ENCODE measurements at regions not wholly inside any gene's neighbourhood (a gene's known extent, or its start where the extent isn't known, plus 50 kb on each side); places are given as distances from the start of the nearest gene placed in this dataset.

GRCh38 chr16:74219706-74220105, 76.9 kb upstream of the PSMD7 start:
- H3K36me3 ChIP-seq: no peaks in the 10 kb centered on the region
- no peak for DNase-seq
- H3K27me3 ChIP-seq: no peaks in the 10 kb centered on the region; the same call in 1 of the 2 replicates
- no peaks in the 10 kb centered on the region for H3K4me1 ChIP-seq
- no peak overlapping the region for H3K4me3 ChIP-seq (ENCODE audit: low read depth, low read length)
- TF ChIP-seq, protein P1, sequence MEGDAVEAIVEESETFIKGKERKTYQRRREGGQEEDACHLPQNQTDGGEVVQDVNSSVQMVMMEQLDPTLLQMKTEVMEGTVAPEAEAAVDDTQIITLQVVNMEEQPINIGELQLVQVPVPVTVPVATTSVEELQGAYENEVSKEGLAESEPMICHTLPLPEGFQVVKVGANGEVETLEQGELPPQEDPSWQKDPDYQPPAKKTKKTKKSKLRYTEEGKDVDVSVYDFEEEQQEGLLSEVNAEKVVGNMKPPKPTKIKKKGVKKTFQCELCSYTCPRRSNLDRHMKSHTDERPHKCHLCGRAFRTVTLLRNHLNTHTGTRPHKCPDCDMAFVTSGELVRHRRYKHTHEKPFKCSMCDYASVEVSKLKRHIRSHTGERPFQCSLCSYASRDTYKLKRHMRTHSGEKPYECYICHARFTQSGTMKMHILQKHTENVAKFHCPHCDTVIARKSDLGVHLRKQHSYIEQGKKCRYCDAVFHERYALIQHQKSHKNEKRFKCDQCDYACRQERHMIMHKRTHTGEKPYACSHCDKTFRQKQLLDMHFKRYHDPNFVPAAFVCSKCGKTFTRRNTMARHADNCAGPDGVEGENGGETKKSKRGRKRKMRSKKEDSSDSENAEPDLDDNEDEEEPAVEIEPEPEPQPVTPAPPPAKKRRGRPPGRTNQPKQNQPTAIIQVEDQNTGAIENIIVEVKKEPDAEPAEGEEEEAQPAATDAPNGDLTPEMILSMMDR (IDR thresholded peaks at IDR 0.05; ENCODE audit: low read depth, low read length): no peak
- no peaks in the 10 kb centered on the region for H3K9me3 ChIP-seq

- Histone ChIP-seq H3K27me3 (no peaks in the 10 kb centered on the region; the same call in 1 of the 2 replicates), H3K9me3 (no peaks in the 10 kb centered on the region), H3K36me3 (no peaks in the 10 kb centered on the region), H3K4me3 (ENCODE audit: low read depth, low read length) (no peak overlapping the region), H3K4me1 (no peaks in the 10 kb centered on the region)
- no peak for DNase-seq
- TF ChIP-seq, protein P1 (IDR thresholded peaks at IDR 0.05; ENCODE audit: low read depth, low read length): no peak
Observed at GRCh38 chr16:74218871-74219270, 77.7 kb upstream of the PSMD7 start.

GRCh38 chr16:74216319-74216718, 80.3 kb upstream of the PSMD7 start:
- TF ChIP-seq, protein P1 (IDR thresholded peaks at IDR 0.05; ENCODE audit: low read depth, low read length): no peak
- Histone ChIP-seq H3K27me3 (no peaks in the 10 kb centered on the region; the same call in 1 of the 2 replicates), H3K4me1 (no peaks in the 10 kb centered on the region), H3K9me3 (no peaks in the 10 kb centered on the region), H3K4me3 (ENCODE audit: low read depth, low read length) (no peak overlapping the region), H3K36me3 (no peaks in the 10 kb centered on the region)
- DNase-seq: no peak

DNA sequence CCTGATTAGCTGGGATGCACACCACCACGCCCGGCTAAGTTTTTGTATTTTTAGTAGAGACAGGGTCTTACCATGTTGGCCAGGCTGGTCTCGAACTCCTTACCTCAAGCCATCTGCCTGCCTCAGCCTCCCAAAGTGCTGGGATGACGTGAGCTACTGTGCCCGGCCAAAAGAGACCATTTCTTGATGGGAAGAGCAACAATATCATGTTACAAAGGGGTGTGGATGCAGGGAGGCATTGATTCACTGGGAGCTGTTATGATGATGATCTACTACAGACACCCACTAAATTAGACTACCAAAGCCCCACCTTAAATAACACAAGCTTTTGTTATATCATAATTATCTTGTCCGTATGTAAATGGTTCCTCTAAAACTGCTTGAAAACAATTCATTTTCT, 81.4 kb upstream of the PSMD7 start:
- no peaks in the 10 kb centered on the region for H3K9me3 ChIP-seq
- H3K4me1 ChIP-seq: no peaks in the 10 kb centered on the region
- no peaks in the 10 kb centered on the region for H3K36me3 ChIP-seq
- no peak overlapping the region for H3K4me3 ChIP-seq (ENCODE audit: low read depth, low read length)
- no peaks in the 10 kb centered on the region; the same call in 1 of the 2 replicates for H3K27me3 ChIP-seq
- DNase-seq: no peak
- TF ChIP-seq, protein P1 (IDR thresholded peaks at IDR 0.05; ENCODE audit: low read depth, low read length): no peak

GRCh38 chr16:74213372-74213771, 83.2 kb upstream of the PSMD7 start:
- no peaks in the 10 kb centered on the region for H3K4me1 ChIP-seq
- TF ChIP-seq, protein P1 (IDR thresholded peaks at IDR 0.05; ENCODE audit: low read depth, low read length): no peak

DNA sequence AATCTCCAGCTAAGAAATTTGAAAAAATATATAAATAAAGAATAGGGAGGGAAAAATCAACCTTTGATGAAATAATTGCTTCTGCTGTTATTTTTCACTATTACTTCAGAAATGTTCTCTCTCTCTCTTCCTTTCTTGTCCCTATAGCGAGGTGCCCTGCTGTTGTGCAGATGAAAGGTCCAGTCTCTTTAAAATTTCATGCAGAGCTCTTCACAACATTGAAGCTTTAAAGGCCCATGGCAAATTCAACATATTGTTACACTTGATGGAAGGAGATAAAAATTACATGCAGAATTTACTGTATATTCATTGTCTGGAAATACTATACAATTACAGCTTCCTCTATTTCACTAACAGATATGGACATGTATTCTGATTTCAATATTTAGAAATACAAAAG, 86.4 kb upstream of the PSMD7 start:
- TF ChIP-seq, protein P1 (IDR thresholded peaks at IDR 0.05; ENCODE audit: low read depth, low read length): no peak
- Histone ChIP-seq H3K4me3 (ENCODE audit: low read depth, low read length) (no peak overlapping the region), H3K9me3 (no peaks in the 10 kb centered on the region), H3K36me3 (no peaks in the 10 kb centered on the region), H3K27me3 (no peaks in the 10 kb centered on the region), H3K4me1 (no peaks in the 10 kb centered on the region)
- no peak for DNase-seq

More at GRCh38 chr16:74213372-74213771, 83.2 kb upstream of the PSMD7 start:
- H3K4me3 ChIP-seq (ENCODE audit: low read depth, low read length): no peak overlapping the region
- no peaks in the 10 kb centered on the region for H3K9me3 ChIP-seq
- DNase-seq: no peak
- H3K36me3 ChIP-seq: no peaks in the 10 kb centered on the region
- no peaks in the 10 kb centered on the region; the same call in 1 of the 2 replicates for H3K27me3 ChIP-seq
